GM10248 (cell line): ENCODE measurements at regions not wholly inside any gene's neighbourhood (a gene's known extent, or its start where the extent isn't known, plus 50 kb on each side); places are given as distances from the start of the nearest gene placed in this dataset.
A peak's percentile ranks its signal among the peaks of the same experiment; 100 is the strongest.

Experiments used
- CTCF ChIA-PET: fragments of 300-600 bp; sonication (Branson Sonifier 250); formaldehyde crosslinking; extraction: SDS; loops from one replicate; lab custom pipeline; 2021; ENCODE audit warnings: antibody characterized with exemption; lab: Yijun Ruan, JAX
- POLR2A ChIA-PET: fragments of 350-650 bp; sonication (Branson Sonifier 250); formaldehyde crosslinking; extraction: SDS; loops from one replicate; lab custom pipeline; 2020; ENCODE audit warnings: antibody characterized with exemption; lab: Yijun Ruan, JAX
- DNase-seq: peaks from one replicate; pipeline ENCODE4 v3.0.0; 2012; ENCODE audit errors: extremely low spot score
- TF ChIP-seq, protein P1 (sequence below): IDR thresholded peaks from 2 replicates; pipeline ENCODE4 v1.5.1; 2012; ENCODE audit warnings: mild to moderate bottlenecking, low read depth; ENCODE audit errors: extremely low read depth, missing control alignments, control extremely low read depth

DNA sequence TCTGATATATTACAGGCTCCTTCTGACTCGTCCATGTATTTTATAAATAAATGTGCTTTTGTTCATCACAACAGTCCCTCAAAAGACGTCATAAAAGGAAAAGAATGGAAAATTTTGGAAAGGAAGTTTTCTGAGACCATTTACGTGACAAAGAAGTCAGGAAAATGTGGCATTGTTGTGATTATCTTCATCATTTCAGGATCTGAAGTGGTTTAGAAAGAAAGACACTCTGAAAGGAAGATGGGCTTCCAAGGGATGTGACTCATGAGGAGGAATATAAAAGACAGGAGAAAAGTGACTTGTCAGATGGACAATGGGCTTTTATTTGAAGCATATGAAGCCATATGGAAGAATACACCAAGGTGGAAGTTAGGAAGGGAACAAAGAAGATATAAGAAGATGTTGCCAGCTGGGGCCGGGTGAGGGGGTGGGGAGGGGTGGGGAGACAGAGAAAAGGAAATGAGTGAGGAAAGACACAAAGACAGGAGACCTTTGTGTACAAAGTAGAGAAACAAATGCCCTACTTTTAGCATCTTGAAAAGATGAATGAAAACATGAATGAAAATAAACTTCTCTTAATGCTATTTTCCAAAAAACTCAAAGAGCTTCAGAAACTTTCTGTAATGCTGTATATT lies 190.3 kb upstream of the PREP start:
- ChIA-PET POLR2A (no interaction called here), CTCF (interaction anchor here (0.8 to 1.0 kb wide), 2 partner anchors 9 to 10 kb away, joined by 3 read pairs; no protein-coding TSS in a partner anchor)
- DNase-seq = no peak
- TF ChIP-seq, protein P1, sequence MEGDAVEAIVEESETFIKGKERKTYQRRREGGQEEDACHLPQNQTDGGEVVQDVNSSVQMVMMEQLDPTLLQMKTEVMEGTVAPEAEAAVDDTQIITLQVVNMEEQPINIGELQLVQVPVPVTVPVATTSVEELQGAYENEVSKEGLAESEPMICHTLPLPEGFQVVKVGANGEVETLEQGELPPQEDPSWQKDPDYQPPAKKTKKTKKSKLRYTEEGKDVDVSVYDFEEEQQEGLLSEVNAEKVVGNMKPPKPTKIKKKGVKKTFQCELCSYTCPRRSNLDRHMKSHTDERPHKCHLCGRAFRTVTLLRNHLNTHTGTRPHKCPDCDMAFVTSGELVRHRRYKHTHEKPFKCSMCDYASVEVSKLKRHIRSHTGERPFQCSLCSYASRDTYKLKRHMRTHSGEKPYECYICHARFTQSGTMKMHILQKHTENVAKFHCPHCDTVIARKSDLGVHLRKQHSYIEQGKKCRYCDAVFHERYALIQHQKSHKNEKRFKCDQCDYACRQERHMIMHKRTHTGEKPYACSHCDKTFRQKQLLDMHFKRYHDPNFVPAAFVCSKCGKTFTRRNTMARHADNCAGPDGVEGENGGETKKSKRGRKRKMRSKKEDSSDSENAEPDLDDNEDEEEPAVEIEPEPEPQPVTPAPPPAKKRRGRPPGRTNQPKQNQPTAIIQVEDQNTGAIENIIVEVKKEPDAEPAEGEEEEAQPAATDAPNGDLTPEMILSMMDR = no peak

DNA sequence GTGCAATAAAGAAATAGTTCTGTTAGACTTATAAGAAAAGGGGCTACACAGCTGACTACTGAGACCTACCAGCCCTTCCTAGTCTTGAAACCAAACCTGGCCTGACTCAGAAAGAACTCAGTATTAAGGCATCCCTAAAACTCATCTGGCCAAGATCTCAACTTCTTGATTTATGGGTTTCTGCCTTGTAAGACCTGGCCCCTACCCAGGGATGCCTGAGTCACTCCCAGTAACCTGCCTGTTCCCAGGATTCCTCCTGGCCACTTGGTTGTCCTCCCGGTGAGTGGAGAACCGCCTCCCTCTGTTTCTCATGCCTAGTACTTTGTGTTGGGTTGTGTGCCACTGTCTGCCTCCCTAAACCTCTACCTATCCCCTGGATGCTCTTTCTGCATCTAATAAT lies 189.4 kb upstream of the PREP start:
- TF ChIP-seq, protein P1 = no peak
- ChIA-PET CTCF (interaction anchor here (1.5 to 1.9 kb wide), 2 partner anchors 9 to 12 kb away, joined by 3 to 4 read pairs; no protein-coding TSS in a partner anchor), POLR2A (no interaction called here)
- DNase-seq = no peak

DNA sequence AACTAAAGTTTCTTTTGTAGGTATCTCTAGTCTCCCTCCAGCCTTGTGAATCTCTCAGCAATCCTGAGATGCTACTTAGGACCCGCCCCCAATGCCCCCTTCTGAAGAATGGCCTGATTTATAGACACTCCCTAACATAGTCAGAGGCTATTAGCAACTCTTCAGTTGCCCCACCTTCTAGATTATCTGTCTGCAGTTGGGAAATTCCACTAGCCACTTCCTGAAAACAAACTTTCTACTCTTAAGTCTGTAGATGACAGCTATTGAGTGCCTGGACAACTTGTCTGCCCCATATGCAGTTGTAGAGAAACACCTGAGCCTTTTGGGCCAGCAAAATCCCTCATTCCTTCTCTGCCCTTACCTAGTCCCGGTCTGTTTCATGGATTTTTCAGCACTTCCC lies 188.2 kb upstream of the PREP start:
- CTCF ChIA-PET = interaction anchor here (0.7 to 1.9 kb wide), 5 partner anchors 10 to 44 kb away, joined by 3 to 5 read pairs (median 3); no protein-coding TSS in a partner anchor
- POLR2A ChIA-PET = no interaction called here
- peak; percentile 48 for DNase-seq
- TF ChIP-seq, protein P1 = no peak

DNA sequence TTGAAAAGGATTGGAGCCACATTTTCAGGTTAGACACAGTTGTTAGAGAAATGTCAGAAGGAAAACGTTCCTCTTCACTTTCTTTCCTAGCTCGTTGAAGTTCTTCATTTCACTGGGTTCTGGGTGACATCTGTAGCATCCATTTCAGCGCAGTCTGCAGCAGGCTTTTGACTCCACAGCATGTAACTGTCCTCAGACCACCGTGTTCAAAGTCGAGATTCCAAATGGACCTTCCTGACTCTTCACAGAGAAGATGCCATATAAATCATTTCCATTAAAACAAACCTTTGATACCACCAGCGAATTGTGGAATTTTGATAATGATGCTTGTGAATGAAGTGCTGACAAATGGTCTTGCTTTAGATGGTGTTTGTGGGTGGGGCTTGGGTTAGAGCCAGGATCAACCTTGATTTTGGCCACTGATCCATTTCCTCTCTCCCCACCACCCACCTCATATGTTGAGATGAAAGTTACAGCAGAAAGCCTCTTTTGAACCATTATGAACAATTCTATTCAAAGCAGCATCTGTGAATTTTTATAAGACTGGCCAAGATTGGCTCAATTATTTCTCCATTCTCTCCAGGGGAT lies 185.3 kb upstream of the PREP start:
- TF ChIP-seq, protein P1 = no peak
- ChIA-PET POLR2A (no interaction called here), CTCF (interaction anchor here (1.7 to 1.9 kb wide), 2 partner anchors 11 to 54 kb away, joined by 4 to 6 read pairs; no protein-coding TSS in a partner anchor)
- no peak for DNase-seq

DNA sequence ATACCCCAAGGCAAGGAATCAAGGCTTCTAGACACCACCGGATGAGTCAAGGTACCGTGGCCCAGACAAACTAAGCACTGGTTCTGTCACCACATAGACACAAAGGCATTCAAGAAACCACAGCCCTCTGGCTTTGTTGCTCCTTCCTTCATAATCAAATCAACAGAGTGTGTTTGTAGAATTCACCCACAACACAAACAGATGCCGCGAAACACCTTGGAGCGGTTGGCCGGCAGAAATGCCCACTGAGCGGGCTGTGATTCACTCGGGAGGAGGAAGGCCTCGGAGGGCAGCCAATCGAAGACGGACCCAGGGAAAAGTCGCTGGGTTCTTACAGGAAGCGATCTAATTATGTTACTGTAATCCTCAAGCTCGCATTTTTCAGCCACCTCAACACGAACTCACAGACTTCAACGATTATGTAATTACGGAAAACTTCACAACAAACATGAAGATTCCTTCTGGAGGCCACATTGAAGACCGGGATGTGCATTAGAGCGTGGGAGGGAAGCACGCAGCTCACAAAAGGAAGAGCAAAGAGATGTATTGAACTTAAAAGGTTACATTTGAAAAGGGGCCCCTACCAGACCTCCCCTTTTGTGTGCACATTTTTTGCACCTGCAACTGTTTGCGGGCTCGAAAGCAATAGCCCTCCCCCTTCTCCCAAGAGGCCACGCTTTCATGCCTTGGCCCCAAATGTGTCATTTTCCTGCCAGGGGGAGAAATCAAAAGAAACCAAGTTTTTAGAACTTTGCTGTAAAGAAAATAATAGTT lies 184.7 kb upstream of the PREP start:
- CTCF ChIA-PET = interaction anchor here (1.0 to 1.9 kb wide), 5 partner anchors 9 to 55 kb away, joined by 3 to 6 read pairs (median 5); no protein-coding TSS in a partner anchor
- DNase-seq = no peak
- POLR2A ChIA-PET = no interaction called here
- TF ChIP-seq, protein P1 = no peak

DNA sequence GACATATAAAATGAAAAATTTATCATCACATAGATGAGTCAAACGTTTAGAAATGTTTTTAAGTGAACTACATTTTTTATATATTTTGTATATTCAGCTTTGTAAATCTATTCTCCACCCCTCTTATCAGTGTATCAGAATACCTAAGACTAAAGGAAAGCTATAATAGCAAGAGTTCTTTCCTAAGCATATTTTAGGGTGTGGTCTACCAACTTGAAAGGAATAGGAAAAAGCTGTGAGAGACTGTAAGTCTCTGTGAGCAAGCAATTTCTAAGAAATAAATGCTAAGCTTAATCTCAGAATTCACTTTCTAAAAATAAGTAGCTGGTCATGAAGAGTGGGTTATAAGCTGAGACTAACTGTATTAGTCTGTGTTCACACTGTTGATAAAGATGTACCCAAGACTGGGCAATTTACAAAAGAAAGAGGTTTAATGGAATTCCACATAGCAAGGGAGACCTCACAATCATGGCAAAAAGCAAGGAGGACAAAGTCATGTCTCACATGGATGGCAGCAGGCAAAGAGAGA lies 175.4 kb upstream of the PREP start:
- CTCF ChIA-PET = interaction anchor here (0.8 to 1.5 kb wide), 4 partner anchors 9 to 17 kb away, joined by 3 to 5 read pairs (median 3); no protein-coding TSS in a partner anchor
- TF ChIP-seq, protein P1 = no peak
- no peak for DNase-seq
- POLR2A ChIA-PET = no interaction called here
